ENCODE measurements at regions not wholly inside any gene's neighbourhood (a gene's known extent, or its start where the extent isn't known, plus 50 kb on each side); places are given as distances from the start of the nearest gene placed in this dataset.

GRCh38 chr12:115838952-115839351, 438.5 kb downstream of the MED13L start:
- Histone ChIP-seq H3K79me2 (ENCODE audit: insufficient read depth, low read length) (no peaks in the 10 kb centered on the region), H3K27me3 (ENCODE audit: insufficient read depth, low read length) (no peaks in the 10 kb centered on the region), H3K9me2 (ENCODE audit: insufficient read depth) (no peaks in the 10 kb centered on the region), H2AFZ (ENCODE audit: low read depth, low read length, poor library complexity, severe bottlenecking) (no peak overlapping the region), H3K4me1 (ENCODE audit: control insufficient read depth in 1 of 2, insufficient read depth in 2 of 2, low read length in 2 of 2) (no peaks in the 10 kb centered on the region), H3K4me3 (replicated peaks in 1 of 2; ENCODE audit: low read depth in 1 of 2, low read length in 2 of 2) (no peak overlapping the region), H3K9me3 (ENCODE audit: control insufficient read depth in 1 of 2, insufficient read depth in 1 of 2, low read depth in 1 of 2, low read length in 2 of 2) (no peaks in the 10 kb centered on the region), H3K36me3 (ENCODE audit: control insufficient read depth in 1 of 2, insufficient read depth in 2 of 2, low read length in 2 of 2) (no peaks in the 10 kb centered on the region), H3K4me2 (ENCODE audit: low read length) (no peak overlapping the region), H3K27ac (ENCODE audit: low read depth, low read length) (no peak overlapping the region), H4K20me1 (ENCODE audit: insufficient read depth) (no peaks in the 10 kb centered on the region), H3K9ac (ENCODE audit: low read length) (no peak overlapping the region)
- intact Hi-C loops (cut with micrococcal nuclease), result no loop called here
- ChIA-PET POLR2A (no interaction called here), CTCF (no interaction called here), RAD21 (ENCODE audit: low non-redundant PET in 1 of 2, low total read pairs in 2 of 2, uncharacterized antibody in 2 of 2, unreplicated experiment in 2 of 2) (no interaction called here)
- TF ChIP-seq SP1 (IDR thresholded peaks at IDR 0.05; ENCODE audit: low read depth) (no peak), EZH2phosphoT487 (IDR thresholded peaks at IDR 0.05; ENCODE audit: borderline replicate concordance) (no peak), CTCF (IDR thresholded peaks at IDR 0.05 in 2 of 3, conservative IDR thresholded peaks at IDR 0.05 in 1 of 3; ENCODE audit: borderline replicate concordance in 1 of 3, insufficient read depth in 1 of 3, low read depth in 2 of 3, low read length in 2 of 3) (no peak), POLR2AphosphoS5 (IDR thresholded peaks at IDR 0.05; ENCODE audit: low read depth, low read length) (no peak), ZNF274 (IDR thresholded peaks at IDR 0.05; ENCODE audit: low read depth, low read length) (no peak), JUND (IDR thresholded peaks at IDR 0.05) (no peak), YY1 (IDR thresholded peaks at IDR 0.05; ENCODE audit: extremely low read depth, insufficient replicate concordance, low read depth, low read length) (no peak), EZH2 (IDR thresholded peaks at IDR 0.05) (no peak), CEBPB (IDR thresholded peaks at IDR 0.05; ENCODE audit: low read depth) (no peak), TCF7L2 (IDR thresholded peaks at IDR 0.05; ENCODE audit: borderline replicate concordance, extremely low read depth, insufficient read depth, insufficient read length) (no peak), CBX3 (IDR thresholded peaks at IDR 0.05; ENCODE audit: low read depth) (no peak), FOSL1 (IDR thresholded peaks at IDR 0.05; ENCODE audit: low read depth) (no peak), EGR1 (IDR thresholded peaks at IDR 0.05; ENCODE audit: low read depth) (no peak), ZBTB33 (IDR thresholded peaks at IDR 0.05; ENCODE audit: extremely low read depth, insufficient replicate concordance, low read length) (no peak), SRF (IDR thresholded peaks at IDR 0.05; ENCODE audit: low read depth) (no peak), MAX (IDR thresholded peaks at IDR 0.05) (no peak), ELF1 (IDR thresholded peaks at IDR 0.05; ENCODE audit: borderline replicate concordance, low read depth) (no peak)
- ATAC-seq (no peak), DNase-seq (ENCODE audit: low read depth, low spot score) (no peak)
- no TSS peak for BruUV-seq (replicated peaks)

Data from HCT116 (cell line).